COLO668 (cell line): ENCODE measurements at regions not wholly inside any gene's neighbourhood (a gene's known extent, or its start where the extent isn't known, plus 50 kb on each side); places are given as distances from the start of the nearest gene placed in this dataset.

Experiments used
- DNase-seq: peaks from one replicate; lab custom pipeline; 2025; ENCODE audit not compliant: unreplicated experiment; lab: John Stamatoyannopoulos, UW

- no peak for DNase-seq
These were observed 279.6 kb downstream of the PRL start for GRCh38 chr6:22017272-22017671.

- no peak for DNase-seq
These were observed 279.1 kb downstream of the PRL start for GRCh38 chr6:22017766-22018165.

- no peak for DNase-seq
These were observed 277.0 kb downstream of the PRL start for GRCh38 chr6:22019857-22020256.

GRCh38 chr6:22020299-22021003 is 276.4 kb downstream of the PRL start:
- DNase-seq: no peak

DNA sequence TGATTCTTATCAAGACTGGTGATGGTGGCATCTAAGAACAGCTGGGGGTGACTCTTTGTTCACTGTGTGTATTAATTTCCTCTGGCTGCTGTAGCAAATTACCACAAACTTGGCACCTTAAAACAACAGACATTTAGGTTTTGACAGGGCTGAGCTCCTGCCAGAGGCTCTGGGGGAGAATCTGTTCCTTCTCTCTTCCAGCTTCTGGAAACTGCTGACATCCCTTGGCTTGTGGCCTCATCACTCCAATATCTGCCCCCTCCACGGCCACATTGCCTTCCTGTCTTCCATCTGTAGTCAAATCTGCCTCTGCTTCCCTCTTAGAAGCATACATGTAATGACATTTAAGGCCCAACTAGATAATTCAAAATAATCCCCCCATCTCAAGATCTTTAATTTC is 274.9 kb downstream of the PRL start:
- DNase-seq: no peak

DNA sequence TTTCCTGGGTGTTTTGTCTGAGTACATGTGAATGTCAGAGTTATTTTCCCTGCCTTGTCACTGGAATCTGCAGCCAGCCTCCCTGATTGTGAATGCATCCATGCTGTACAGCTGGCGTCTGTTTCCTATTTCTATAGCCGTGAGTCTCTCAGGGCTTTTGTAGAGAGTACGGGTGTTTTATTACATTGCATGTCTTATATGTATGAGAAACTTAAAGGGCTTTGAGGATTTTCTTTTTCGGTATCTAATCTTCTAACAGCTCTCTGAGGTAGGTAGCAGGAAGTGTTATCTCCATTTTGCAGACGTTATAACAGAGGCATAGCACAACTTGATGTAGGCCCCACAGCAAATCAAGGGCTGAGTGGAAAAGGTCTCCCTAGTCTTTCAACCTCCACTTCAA is 272.9 kb downstream of the PRL start:
- no peak for DNase-seq

GRCh38 chr6:22024973-22025467 is 271.8 kb downstream of the PRL start:
- DNase-seq: no peak

- no peak for DNase-seq
These were observed 271.2 kb downstream of the PRL start for GRCh38 chr6:22025468-22026163.

GRCh38 chr6:22026164-22026678 is 270.6 kb downstream of the PRL start:
- no peak for DNase-seq

GRCh38 chr6:22027040-22027725 is 269.7 kb downstream of the PRL start:
- no peak for DNase-seq

- DNase-seq: no peak
These were observed 268.3 kb downstream of the PRL start for GRCh38 chr6:22028403-22029090.

DNA sequence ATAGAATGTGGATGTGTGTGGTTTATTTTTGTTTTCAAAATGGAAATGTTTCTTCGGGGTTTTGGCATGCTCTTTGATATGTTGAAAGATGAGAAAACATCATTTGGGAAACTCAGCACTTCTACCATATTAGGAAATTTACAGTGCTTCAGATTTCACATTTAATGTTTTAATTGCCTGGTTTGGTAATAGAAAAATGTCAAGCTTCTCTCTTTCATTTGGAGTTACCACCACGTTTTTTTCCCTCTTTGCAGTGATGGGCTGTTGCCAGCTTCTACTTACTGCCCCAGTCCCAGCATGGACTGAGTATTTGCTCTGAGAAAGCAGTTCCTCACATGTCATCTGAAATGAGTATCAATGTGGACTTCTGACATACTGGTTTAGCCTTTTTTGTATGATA is 267.7 kb downstream of the PRL start:
- no peak for DNase-seq

DNA sequence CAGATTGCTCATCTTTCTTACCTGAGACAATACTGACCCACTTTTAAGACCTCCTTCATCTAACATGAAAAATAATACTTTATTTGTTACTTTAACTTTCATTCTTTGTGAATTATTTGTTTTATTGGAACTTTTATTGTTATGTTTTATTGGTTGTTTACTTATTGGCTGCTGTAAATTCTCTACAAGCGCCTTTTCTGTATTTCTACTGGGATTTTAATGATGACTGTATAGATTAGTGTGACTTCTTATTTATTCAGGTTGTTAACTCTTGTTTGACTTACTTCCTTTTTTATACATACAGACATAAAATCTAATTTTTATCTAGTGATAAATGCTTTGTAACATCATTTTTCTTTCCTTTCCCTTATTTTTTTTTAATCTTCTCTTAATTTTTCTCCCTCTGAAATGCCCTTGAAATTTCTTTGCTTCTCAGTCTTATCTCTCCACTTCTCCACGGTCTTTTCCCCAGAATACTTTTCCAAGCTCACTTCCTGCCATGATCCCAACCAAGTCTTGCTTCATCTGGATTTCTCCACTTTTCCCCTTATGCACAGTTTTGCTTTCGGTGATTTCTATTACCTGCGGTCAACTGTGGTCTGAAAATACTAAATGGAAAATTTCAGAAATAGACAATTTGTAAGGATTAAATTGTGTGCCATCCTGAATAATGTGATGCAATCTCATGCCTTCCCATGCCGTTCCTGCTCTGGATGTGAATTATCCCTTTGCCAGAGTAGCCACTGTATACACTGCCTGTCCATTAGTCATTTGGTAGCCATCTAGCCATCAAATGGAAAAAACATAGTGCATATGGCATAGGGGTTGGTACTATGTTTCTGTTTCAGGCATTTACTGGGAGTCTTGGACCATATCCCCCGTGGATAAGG is 265.9 kb downstream of the PRL start:
- DNase-seq: no peak

GRCh38 chr6:22035690-22036089 is 261.1 kb downstream of the PRL start:
- no peak for DNase-seq

DNA sequence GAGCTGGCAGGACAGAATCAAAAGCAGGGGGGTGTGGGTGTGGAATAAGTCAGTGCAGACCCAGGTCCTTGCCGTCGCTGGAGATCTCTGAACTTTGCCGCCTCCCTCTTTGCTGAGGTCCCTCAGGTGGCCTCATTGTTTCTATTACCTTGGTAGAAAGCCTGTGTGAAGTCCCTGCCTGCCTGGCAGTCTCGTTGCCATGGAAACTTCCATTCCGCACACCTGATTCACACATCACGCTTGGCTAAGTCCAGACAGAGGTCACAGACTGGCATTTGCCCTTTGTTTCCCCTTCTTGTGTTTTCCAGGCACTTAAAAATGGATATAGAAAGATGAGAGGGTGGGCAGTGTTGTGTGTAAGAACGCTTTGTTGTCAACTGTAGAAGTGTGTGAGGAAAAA is 260.6 kb downstream of the PRL start:
- DNase-seq: peak; percentile 5

GRCh38 chr6:22036699-22037098 is 260.1 kb downstream of the PRL start:
- DNase-seq: no peak

DNA sequence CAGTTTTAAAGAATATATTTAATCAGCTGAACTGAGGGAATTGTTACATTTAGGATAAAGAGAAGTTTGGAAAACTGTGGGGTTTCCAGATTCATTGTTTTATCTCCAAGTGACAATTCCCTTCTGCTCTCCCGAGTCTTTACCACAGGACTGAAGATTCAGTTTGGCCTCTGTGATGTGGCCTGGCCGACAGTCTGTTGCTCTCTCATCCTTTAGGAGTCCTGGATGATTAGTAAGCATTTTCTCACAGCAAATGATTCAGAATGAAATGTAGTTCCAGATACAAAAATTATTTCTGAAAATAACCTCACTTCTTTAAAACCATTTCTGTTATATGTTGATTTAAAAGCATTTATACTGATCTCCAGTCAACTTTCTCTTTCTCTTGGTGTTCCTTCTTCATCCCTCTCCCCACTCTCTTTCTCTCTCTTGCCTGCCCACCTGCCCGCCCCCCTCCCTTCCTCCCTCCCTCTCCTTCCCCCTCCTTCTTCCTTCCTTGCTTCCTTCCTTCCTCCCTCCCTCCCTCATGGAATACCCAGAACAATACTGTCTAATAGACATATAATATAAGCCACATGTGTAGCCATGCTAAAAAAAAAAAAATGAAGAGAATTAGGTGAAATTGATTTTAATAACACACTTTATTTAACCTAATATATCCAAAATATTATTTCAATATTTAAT is 254.9 kb downstream of the PRL start:
- no peak for DNase-seq

DNA sequence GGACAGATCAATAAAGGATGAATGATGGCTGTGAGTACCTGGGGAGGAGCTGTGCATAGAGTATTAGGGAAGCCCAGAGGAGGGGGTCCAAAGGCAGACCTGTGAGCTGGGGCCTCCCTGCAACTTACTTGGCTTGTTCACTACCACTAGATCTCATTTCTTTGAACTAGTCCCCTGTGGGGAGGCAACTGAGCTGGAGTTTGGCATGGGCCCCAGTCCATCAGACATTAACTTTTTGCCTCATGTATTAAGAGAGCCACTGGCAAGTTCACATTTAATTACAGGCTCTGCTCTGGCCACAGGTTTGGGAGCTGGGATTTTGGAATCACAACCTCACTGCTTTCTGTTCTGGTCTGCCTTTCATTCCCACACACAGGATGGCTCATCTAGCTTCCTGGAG is 254.1 kb downstream of the PRL start:
- no peak for DNase-seq

DNA sequence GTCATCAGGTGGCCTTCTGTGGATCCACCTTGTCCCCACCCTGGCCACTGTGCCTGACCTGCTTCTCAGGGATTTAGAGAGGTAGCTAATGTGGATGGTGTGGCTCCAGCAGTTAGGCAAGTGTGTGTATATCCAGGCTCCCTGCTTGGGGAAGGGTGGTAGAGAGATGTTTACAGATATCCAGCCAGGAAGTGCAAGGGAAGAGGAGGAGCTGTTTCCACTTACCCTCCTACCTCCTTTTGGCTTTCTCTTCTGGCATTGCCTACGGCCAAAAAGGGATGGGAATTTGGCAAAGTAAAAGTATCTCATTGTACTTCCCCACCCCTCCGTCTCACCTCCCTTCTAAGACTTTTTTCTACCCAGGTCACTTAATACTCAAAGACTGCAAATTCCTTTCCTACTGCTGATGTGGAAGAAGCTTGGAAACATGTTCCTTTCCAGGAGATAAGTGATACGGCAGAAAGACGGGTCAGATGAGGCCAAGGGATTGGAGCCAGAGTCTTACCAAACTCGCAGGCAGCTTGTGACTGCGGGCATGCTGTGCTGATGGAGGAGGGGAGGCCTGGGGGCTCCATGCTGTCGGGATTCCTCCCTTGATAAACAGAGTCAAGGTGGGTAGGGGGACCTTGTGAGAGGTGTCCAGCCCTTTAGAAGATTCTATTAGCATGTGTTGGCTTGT is 253.4 kb downstream of the PRL start:
- no peak for DNase-seq
